H9 (cell line): ENCODE measurements at regions not wholly inside any gene's neighbourhood (a gene's known extent, or its start where the extent isn't known, plus 50 kb on each side); places are given as distances from the start of the nearest gene placed in this dataset.

Source experiments
- DNase-seq: peaks from one replicate; pipeline ENCODE4 v3.0.0-alpha.2; 2017
- H2AFZ ChIP-seq: one replicate; pipeline ENCODE4 v1.6.1; 2013; ENCODE audit warnings: mild to moderate bottlenecking, low read length, control low read depth, moderate library complexity
- H2AK5ac ChIP-seq: 2 replicates; pipeline ENCODE4 v1.6.1; 2013; ENCODE audit warnings: low read length, control low read depth, mixed read lengths; ENCODE audit not compliant: insufficient read length
- H2BK120ac ChIP-seq: one replicate; pipeline ENCODE4 v1.6.1; 2013; ENCODE audit warnings: low read depth, mild to moderate bottlenecking, low read length, control low read depth, inconsistent platforms; ENCODE audit not compliant: poor library complexity, severe bottlenecking
- H2BK12ac ChIP-seq: 2 replicates; pipeline ENCODE4 v1.6.1; 2013; ENCODE audit warnings: low read length, control low read depth, mixed read lengths, low read depth; ENCODE audit not compliant: insufficient read length
- H2BK15ac ChIP-seq: 2 replicates; pipeline ENCODE4 v1.6.1; 2013; ENCODE audit warnings: low read depth, low read length, control low read depth
- H2BK20ac ChIP-seq: one replicate; pipeline ENCODE4 v1.6.1; 2013; ENCODE audit warnings: low read depth, mild to moderate bottlenecking, low read length, control low read depth, inconsistent platforms; ENCODE audit not compliant: poor library complexity, severe bottlenecking
- H2BK5ac ChIP-seq: 2 replicates; pipeline ENCODE4 v1.6.1; 2013; ENCODE audit warnings: low read length, control low read depth, mixed read lengths; ENCODE audit not compliant: insufficient read length
- H3K14ac ChIP-seq: 2 replicates; pipeline ENCODE4 v1.6.1; 2013; ENCODE audit warnings: low read length, control low read depth; ENCODE audit not compliant: insufficient read depth
- H3K18ac ChIP-seq: 2 replicates; pipeline ENCODE4 v1.6.1; 2013; ENCODE audit warnings: low read depth, mild to moderate bottlenecking, mixed read lengths, low read length, control low read depth; ENCODE audit not compliant: insufficient read length
- H3K23ac ChIP-seq: 2 replicates; pipeline ENCODE4 v1.6.1; 2013; ENCODE audit warnings: low read length, control low read depth, mixed read lengths, low read depth; ENCODE audit not compliant: insufficient read length
- H3K23me2 ChIP-seq: 2 replicates; pipeline ENCODE4 v1.6.1; 2013; ENCODE audit warnings: low read depth, mild to moderate bottlenecking, mixed read lengths, low read length, control low read depth; ENCODE audit not compliant: insufficient read length, poor library complexity, severe bottlenecking
- H3K27ac ChIP-seq: 2 replicates; pipeline ENCODE4 v1.5.1; 2013; ENCODE audit warnings: low read length, control low read depth, mixed read lengths, low read depth; ENCODE audit not compliant: insufficient read length
- H3K27me3 ChIP-seq: 2 replicates; pipeline ENCODE4 v1.6.1; 2013; ENCODE audit warnings: low read length, control low read depth, inconsistent platforms; ENCODE audit not compliant: insufficient read depth
- H3K4ac ChIP-seq: 2 replicates; pipeline ENCODE4 v1.6.1; 2013; ENCODE audit warnings: low read depth, mild to moderate bottlenecking, control low read depth, inconsistent platforms, low read length, moderate library complexity
- H3K4me1 ChIP-seq: 2 replicates; pipeline ENCODE4 v1.6.1; 2013; ENCODE audit warnings: low read length, control low read depth, inconsistent platforms; ENCODE audit not compliant: insufficient read depth
- H3K4me2 ChIP-seq: 2 replicates; pipeline ENCODE4 v1.6.1; 2013; ENCODE audit warnings: low read length, control low read depth, mixed read lengths; ENCODE audit not compliant: insufficient read length, insufficient read depth
- H3K56ac ChIP-seq: 2 replicates; pipeline ENCODE4 v1.6.1; 2013; ENCODE audit warnings: low read depth, mild to moderate bottlenecking, mixed read lengths, low read length, control low read depth; ENCODE audit not compliant: insufficient read length
- H3K79me1 ChIP-seq: 2 replicates; pipeline ENCODE4 v1.6.1; 2013; ENCODE audit warnings: low read depth, mild to moderate bottlenecking, moderate library complexity, low read length, control low read depth, inconsistent platforms; ENCODE audit not compliant: insufficient read depth, poor library complexity, severe bottlenecking
- H3K79me2 ChIP-seq: 2 replicates; pipeline ENCODE4 v1.6.1; 2013; ENCODE audit warnings: low read length, control low read depth, inconsistent platforms; ENCODE audit not compliant: insufficient read depth
- H3K9ac ChIP-seq: 2 replicates; pipeline ENCODE4 v1.6.1; 2013; ENCODE audit warnings: low read length, control low read depth, mixed read lengths; ENCODE audit not compliant: insufficient read length; ENCODE audit errors: extremely low read depth
- H3K9me3 ChIP-seq: one replicate; pipeline ENCODE4 v1.6.1; 2013; ENCODE audit warnings: low read depth, low read length, inconsistent platforms; ENCODE audit not compliant: control insufficient read depth
- H3T11ph ChIP-seq: one replicate; pipeline ENCODE4 v1.6.1; 2013; ENCODE audit warnings: mild to moderate bottlenecking, low read length, control low read depth, inconsistent platforms
- H4K20me1 ChIP-seq: one replicate; pipeline ENCODE4 v1.6.1; 2013; ENCODE audit not compliant: control insufficient read depth, insufficient read length, insufficient read depth
- H4K5ac ChIP-seq: 2 replicates; pipeline ENCODE4 v1.6.1; 2013; ENCODE audit warnings: low read depth, mild to moderate bottlenecking, mixed read lengths, low read length, control low read depth; ENCODE audit not compliant: insufficient read length
- H4K8ac ChIP-seq: replicated peaks from 2 replicates; pipeline ENCODE4 v1.6.1; 2013; ENCODE audit warnings: low read length, control low read depth, mixed read lengths, low read depth; ENCODE audit not compliant: insufficient read length
- H4K91ac ChIP-seq: 2 replicates; pipeline ENCODE4 v1.6.1; 2013; ENCODE audit warnings: low read depth, mild to moderate bottlenecking, moderate library complexity, mixed read lengths, low read length, control low read depth; ENCODE audit not compliant: insufficient read length
- H3K27ac Mint-ChIP-seq, 3 experiments: 2 replicates in 2 of 3; 3 replicates in 1 of 3; pipeline ENCODE4 v1.8.0; 2020 to 2021; ENCODE audit warnings: mixed read lengths in 3 of 3, mild to moderate bottlenecking in 1 of 3, moderate library complexity in 1 of 3
- H3K27me3 Mint-ChIP-seq: 2 replicates; pipeline ENCODE4 v1.8.0; 2021; ENCODE audit warnings: low read depth, mild to moderate bottlenecking, moderate library complexity, mixed read lengths
- H3K36me3 Mint-ChIP-seq, 3 experiments: 2 replicates in 2 of 3; 3 replicates in 1 of 3; pipeline ENCODE4 v1.8.0; 2020 to 2021; ENCODE audit warnings: low read depth in 3 of 3, mixed read lengths in 3 of 3; ENCODE audit not compliant: insufficient read depth in 1 of 3
- H3K4me1 Mint-ChIP-seq, 2 experiments: 2 replicates each; pipeline ENCODE4 v1.8.0; 2020; ENCODE audit warnings: mixed read lengths in 2 of 2
- H3K4me3 Mint-ChIP-seq, 2 experiments: 2 replicates in 1 of 2; 3 replicates in 1 of 2; pipeline ENCODE4 v1.8.0; 2020 to 2021; ENCODE audit warnings: mild to moderate bottlenecking in 2 of 2, mixed read lengths in 2 of 2, moderate library complexity in 1 of 2
- H3K9me3 Mint-ChIP-seq, 2 experiments: 2 replicates in 1 of 2; 3 replicates in 1 of 2; pipeline ENCODE4 v1.8.0; 2020; ENCODE audit warnings: mild to moderate bottlenecking in 2 of 2, mixed read lengths in 2 of 2, moderate library complexity in 1 of 2
- CTCF ChIP-seq: fragments of 200-600 bp; sonication (generic); conservative IDR thresholded peaks from 3 replicates; pipeline ENCODE4 v1.8.0; 2021; ENCODE audit warnings: antibody characterized with exemption, mild to moderate bottlenecking
- WGBS: extraction: QIAGEN DNeasy Blood & Tissue Kit; methylation state at CpG from one replicate; pipeline ENCODE4 v1.1.7; 2013; ENCODE audit warnings: missing lambda C conversion rate, low lambda C conversion rate, mixed read lengths; ENCODE audit not compliant: insufficient read length; ENCODE audit errors: extremely low coverage; 5-methylcytosine and 5-hydroxymethylcytosine counted together

- no peak overlapping the region for H3K9ac ChIP-seq
- no peak overlapping the region for H2BK5ac ChIP-seq
- H4K91ac ChIP-seq = no peak overlapping the region
- H4K20me1 ChIP-seq = no peaks in the 10 kb centered on the region
- H3K23ac ChIP-seq = no peak overlapping the region
- no peak overlapping the region for H3T11ph ChIP-seq
- H3K18ac ChIP-seq = no peak overlapping the region
- no peak overlapping the region for H3K4me2 ChIP-seq
- H3K79me2 ChIP-seq = no peaks in the 10 kb centered on the region
- no peak for DNase-seq
- H2BK15ac ChIP-seq = no peak overlapping the region
- no peak overlapping the region for H3K27ac Mint-ChIP-seq
- H4K8ac ChIP-seq = no peak overlapping the region
- H2BK20ac ChIP-seq = no peak overlapping the region
- WGBS = no CpG with 5 or more reads among the region's 3 CpGs
- no peak overlapping the region for H3K27ac ChIP-seq
- H3K27me3 ChIP-seq = no peaks in the 10 kb centered on the region
- H3K4me1 Mint-ChIP-seq = peaks cover 0 to 5% of the 10 kb centered on the region in 2 experiments; a peak in 2 of 4 replicates
- no peak overlapping the region for H3K4ac ChIP-seq
- H3K27me3 Mint-ChIP-seq = no peaks in the 10 kb centered on the region
- no peak overlapping the region for H2BK12ac ChIP-seq
- no peaks in the 10 kb centered on the region for H3K9me3 Mint-ChIP-seq
- H3K4me1 ChIP-seq = no peaks in the 10 kb centered on the region
- no peaks in the 10 kb centered on the region for H3K9me3 ChIP-seq
- H2AFZ ChIP-seq = no peak overlapping the region
- H3K56ac ChIP-seq = no peak overlapping the region
- no peaks in the 10 kb centered on the region for H3K23me2 ChIP-seq
- no peaks in the 10 kb centered on the region for H3K79me1 ChIP-seq
- H2BK120ac ChIP-seq = no peak overlapping the region
- H3K4me3 Mint-ChIP-seq = no peak overlapping the region
- H3K36me3 Mint-ChIP-seq = no peaks in the 10 kb centered on the region; a peak in 1 of 7 replicates
- H2AK5ac ChIP-seq = no peak overlapping the region
- no peak overlapping the region for H4K5ac ChIP-seq
- no peak for TF ChIP-seq CTCF
- no peak overlapping the region for H3K14ac ChIP-seq
Measured at GRCh38 chr2:205867371-205867770, 185.1 kb downstream of the NRP2 start.
